Upper lobe of left lung (tissue), 4 donors: ENCODE measurements at regions not wholly inside any gene's neighbourhood (a gene's known extent, or its start where the extent isn't known, plus 50 kb on each side); places are given as distances from the start of the nearest gene placed in this dataset.

Source experiments
- EP300 ChIP-seq, 4 donors: sonication (generic); formaldehyde crosslinking; IDR thresholded peaks; one replicate each; pipeline ENCODE4 v1.5.1; 2017; ENCODE audit warnings: antibody characterized with exemption in 4 of 4, control low read depth in 2 of 4
- POLR2A ChIP-seq, 4 donors: fragments of 450-650 bp; IDR thresholded peaks; one replicate each; pipeline ENCODE4 v1.5.1; 2016 to 2017; ENCODE audit warnings: antibody characterized with exemption in 4 of 4, mild to moderate bottlenecking in 2 of 4
- POLR2AphosphoS5 ChIP-seq, 2 donors: sonication (generic); formaldehyde crosslinking; IDR thresholded peaks; one replicate each; pipeline ENCODE4 v1.5.1; 2017; ENCODE audit warnings: antibody characterized with exemption in 2 of 2
- TF ChIP-seq, protein P1 (sequence below), 6 experiments: fragments of 450-650 bp in 4 of 6; fragments of 200-600 bp in 2 of 6; sonication (generic) in 2 of 6; IDR thresholded peaks; one replicate each; pipeline ENCODE4 v1.5.1; 2016 to 2019; ENCODE audit warnings: antibody characterized with exemption in 6 of 6

DNA sequence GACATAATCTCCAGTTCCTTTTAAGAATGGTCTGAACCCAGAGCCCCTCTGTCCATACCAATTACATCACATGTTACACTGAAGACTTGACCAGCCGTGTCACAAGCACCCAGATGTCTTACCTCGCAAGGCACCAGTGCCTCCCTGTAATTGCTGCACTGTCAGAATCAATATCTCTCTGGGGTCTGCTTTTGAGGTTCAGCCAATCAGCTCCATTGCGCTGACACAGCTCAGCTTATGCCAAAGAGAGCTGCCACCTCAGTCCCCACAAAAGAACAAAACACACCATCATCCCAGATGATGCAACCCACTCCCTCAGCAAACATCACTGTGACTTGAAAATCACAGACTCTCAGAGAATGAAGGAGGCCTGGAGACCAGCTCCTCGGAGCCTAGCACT is 82.5 kb upstream of the SORBS2 start:
- TF ChIP-seq, protein P1, sequence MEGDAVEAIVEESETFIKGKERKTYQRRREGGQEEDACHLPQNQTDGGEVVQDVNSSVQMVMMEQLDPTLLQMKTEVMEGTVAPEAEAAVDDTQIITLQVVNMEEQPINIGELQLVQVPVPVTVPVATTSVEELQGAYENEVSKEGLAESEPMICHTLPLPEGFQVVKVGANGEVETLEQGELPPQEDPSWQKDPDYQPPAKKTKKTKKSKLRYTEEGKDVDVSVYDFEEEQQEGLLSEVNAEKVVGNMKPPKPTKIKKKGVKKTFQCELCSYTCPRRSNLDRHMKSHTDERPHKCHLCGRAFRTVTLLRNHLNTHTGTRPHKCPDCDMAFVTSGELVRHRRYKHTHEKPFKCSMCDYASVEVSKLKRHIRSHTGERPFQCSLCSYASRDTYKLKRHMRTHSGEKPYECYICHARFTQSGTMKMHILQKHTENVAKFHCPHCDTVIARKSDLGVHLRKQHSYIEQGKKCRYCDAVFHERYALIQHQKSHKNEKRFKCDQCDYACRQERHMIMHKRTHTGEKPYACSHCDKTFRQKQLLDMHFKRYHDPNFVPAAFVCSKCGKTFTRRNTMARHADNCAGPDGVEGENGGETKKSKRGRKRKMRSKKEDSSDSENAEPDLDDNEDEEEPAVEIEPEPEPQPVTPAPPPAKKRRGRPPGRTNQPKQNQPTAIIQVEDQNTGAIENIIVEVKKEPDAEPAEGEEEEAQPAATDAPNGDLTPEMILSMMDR (IDR thresholded peaks at IDR 0.05) = no peak
- no peak for TF ChIP-seq EP300 (IDR thresholded peaks at IDR 0.05)
- TF ChIP-seq POLR2A (IDR thresholded peaks at IDR 0.05) = no peak
- no peak for TF ChIP-seq POLR2AphosphoS5 (IDR thresholded peaks at IDR 0.05)
